ENCODE measurements at regions not wholly inside any gene's neighbourhood (a gene's known extent, or its start where the extent isn't known, plus 50 kb on each side); places are given as distances from the start of the nearest gene placed in this dataset.

DNA sequence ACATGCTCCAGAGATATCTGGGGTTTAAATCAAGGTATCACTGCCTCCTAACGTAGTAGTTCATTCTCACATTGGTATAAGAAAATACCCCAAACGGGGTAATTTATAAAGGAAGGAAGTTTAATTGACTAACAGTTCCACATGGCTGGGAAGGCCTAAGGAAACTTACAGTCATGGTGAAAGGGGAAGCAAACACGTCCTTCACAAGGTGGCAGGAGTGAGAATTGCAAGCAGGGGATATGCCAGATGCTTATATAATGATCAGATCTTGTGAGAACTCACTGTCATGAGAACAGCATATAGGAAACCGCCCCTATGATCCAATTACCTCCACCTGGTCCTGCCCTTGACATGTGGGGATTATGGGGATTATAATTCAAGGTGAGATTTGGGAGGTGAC is 1280.2 kb upstream of the C9orf72 start:
- intact Hi-C loops (cut with DNase I) = no loop called here
- no peak for DNase-seq (ENCODE audit: missing footprints)
- ATAC-seq = no peak

DNA sequence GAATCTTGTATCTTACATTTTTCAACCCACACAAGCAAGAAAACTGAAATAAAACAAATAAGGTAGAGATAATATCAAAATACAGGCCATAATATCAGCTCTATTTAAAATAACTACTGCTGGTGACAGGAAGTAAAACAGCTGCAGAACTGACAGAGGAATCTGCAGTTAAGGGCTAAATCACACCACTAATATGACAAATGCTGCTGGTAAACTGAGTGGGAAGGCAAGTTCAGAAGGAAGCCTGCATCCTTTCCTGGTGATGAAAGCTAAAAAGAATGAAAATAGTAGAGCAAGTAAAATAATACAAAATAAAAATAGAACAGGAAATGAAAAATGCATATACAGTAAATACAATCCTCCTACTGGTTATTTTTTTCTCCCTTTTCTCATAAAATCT is 1293.7 kb upstream of the C9orf72 start:
- intact Hi-C loops (cut with DNase I) = no loop called here
- ATAC-seq = no peak

DNA sequence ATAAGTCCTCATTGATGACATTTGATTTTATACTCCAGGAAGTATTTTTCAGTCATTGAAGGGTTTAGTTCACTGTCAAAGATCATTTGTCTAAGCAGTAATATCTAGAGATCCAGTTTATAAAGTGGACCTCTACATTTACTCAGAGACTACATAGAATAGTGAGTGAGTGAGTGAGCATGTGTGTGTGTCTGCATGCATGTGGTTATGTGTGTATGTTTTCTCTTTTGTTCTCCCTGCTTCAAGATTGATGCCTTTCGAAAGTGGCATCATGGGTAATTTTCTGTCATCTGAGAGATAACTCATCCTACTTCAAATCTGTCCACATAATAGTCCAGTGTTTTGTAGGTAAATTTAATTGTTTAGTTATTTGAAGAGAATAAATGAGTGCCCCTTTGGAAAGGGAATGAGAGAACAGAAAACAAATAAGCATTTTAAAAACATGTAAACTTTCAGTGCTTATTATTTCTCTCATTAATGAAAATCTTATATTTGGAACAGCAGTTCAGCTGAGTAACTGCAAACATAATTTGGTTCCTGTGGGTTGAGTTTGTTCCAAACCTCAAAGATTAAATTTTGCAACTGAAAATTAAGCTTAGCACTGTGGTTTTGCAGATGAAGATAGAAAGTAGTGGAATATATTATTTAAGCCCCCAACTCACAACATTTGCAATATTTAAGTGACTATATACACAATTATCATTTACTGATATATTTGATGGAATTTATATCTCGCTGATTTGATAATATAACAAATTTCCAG is 1295.1 kb upstream of the C9orf72 start:
- ATAC-seq (no peak), DNase-seq (ENCODE audit: missing footprints) (no peak)
- intact Hi-C loops (cut with DNase I) = no loop called here

More for the DNA sequence above, 1293.7 kb upstream of the C9orf72 start:
- no peak for DNase-seq (ENCODE audit: missing footprints)

DNA sequence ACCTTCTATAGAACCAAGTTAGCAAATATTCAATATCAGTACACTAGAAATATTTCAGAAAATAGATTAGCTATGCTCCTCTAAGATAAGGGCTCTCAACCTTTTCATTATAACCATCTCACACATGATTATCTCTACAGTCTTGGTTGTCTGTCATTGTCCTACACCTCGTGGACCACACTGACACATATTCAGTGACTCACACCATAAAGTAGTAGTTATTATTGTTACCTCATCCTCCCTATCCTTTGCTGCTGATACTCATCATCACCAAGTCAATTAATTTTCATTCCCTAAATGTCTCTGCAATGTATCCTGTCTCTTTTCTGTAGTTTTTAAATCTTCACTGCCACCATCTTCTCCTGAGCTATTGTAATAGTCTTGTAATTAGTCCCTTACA is 1309.2 kb upstream of the C9orf72 start:
- intact Hi-C loops (cut with DNase I) = no loop called here
- DNase-seq (ENCODE audit: missing footprints) = no peak

DNA sequence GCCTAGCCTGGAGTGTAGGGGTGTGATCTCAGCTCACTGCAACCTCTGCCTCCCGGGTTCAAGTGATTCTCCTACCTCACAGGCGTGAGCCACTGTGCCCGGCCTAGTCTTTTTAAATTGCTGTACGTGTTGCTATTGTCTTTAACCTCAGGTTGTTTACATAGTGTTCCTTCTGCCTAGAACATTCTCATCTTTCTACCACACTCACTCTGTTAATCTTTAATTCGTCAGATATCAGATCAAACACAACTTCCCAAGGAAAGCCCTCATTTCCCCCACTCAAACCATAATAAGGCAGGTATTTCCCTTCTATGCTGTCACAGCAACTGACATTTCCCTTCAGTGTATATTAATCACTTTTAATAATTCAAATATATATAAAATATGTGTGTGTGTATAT is 1310.0 kb upstream of the C9orf72 start:
- DNase-seq (ENCODE audit: missing footprints) = no peak
- ATAC-seq = no peak
- intact Hi-C loops (cut with DNase I) = no loop called here

More for the DNA sequence above, 1309.2 kb upstream of the C9orf72 start:
- ATAC-seq = no peak

DNA sequence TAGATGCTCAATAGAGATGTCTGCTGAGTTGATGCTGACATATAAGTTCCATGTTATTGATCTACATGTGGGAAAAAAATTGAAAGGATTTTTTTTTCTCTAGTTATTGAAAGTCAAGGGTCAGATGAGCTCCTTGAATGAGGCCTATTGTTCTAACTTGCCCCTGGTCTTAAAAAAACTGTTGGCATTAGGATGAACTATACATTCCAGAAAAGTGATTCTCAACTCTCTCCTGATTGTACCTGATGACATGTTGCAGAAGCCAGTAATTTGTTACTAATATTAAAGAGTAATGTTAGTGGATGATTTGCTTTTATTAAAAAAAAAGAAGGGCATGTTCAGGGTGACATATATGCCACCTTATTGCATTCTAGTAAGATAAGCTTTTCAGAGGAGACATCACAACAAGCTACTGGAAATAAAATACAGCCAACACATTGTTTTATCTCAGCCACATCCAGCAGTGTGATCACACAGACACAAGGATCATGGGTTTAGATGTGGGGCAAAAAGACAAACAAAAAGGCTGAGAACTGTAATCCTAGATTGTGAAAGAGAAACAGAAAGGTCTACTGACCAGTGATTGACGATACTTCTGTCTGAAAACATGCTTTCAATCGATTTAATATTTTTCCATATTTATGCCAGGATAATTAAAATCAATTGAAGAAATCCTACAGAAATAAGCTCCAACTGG is 1314.1 kb upstream of the C9orf72 start:
- intact Hi-C loops (cut with DNase I) = no loop called here
- DNase-seq (ENCODE audit: missing footprints) (no peak), ATAC-seq (no peak)

DNA sequence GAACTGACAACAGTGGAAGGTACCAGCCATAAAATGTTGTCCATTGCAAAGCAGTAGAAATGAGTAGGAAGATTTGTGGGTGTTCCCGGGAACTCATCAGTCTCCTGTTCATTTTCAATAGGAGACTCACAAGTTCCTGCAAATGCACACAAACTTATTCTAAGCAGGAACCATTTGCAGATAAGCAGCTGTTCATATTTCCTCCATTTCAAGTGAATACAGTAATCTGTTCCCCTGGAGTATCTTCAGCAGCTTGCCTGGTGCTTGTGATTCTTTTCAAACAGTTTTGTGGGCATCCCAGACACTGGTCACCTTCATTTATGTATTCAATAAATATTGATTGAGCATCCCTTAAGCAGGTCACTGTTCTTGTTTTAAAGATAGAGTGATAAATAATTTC is 1315.5 kb upstream of the C9orf72 start:
- intact Hi-C loops (cut with DNase I) = no loop called here
- DNase-seq (ENCODE audit: missing footprints) (no peak), ATAC-seq (no peak)

DNA sequence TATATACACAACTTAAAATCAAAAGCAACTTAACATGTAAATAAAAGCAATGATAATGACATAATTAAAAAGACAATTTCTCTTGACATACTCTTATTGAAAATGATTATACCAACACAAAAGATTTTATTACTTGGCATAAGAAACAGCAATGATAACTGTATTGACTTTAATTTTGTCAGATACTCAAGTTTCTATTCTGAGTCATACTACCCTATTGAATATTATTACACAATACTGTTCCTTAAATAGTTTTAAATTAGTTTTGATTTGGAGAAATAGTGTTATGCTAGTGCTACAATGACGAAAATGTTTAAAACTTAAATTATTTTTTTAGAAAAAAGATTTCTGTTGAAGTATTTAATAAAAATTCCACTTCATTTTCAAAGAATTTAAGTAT is 1319.3 kb upstream of the C9orf72 start:
- DNase-seq (ENCODE audit: missing footprints) (no peak), ATAC-seq (no peak)
- intact Hi-C loops (cut with DNase I) = no loop called here

DNA sequence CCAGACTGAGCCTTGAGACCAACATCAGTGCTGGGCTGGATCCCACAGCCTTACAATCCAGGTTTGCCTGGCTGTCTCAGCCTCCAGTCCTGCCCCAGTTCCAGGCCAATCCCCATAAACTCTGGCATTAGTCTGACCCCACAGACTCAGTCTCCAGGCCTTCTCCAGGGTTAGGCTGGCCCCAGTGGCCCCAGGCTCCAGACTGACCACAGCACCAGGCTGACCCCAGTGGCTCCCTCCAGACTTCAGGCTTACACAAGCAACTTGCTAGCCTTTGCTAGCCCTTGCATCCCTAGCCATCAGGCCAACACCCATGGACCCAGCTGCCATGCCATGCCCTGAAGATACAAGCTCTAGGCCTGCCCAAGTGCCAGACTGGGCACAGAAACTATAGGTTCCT is 1326.0 kb upstream of the C9orf72 start:
- no peak for ATAC-seq
- no peak for DNase-seq (ENCODE audit: missing footprints)
- intact Hi-C loops (cut with DNase I) = no loop called here

DNA sequence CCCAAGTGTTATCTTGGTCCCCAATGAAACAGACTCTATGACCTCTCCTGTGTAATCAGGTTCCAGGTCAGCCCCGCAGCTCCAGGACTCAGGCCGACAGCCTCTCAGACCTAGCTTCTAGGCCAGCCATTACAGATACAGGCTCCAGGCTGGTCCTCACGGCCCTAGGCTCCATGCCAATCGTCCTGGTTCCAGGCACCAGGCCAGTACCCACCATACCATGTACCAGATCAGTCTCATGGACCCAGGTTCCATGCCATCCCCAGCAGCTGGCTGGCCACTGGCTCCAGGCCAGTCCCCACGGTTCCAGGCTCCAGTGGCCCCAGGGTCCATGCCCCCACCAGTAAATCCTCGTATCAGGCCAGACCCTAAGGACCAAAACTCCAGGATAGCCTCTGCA is 1326.6 kb upstream of the C9orf72 start:
- intact Hi-C loops (cut with DNase I) = no loop called here
- ATAC-seq = no peak
- no peak for DNase-seq (ENCODE audit: missing footprints)

DNA sequence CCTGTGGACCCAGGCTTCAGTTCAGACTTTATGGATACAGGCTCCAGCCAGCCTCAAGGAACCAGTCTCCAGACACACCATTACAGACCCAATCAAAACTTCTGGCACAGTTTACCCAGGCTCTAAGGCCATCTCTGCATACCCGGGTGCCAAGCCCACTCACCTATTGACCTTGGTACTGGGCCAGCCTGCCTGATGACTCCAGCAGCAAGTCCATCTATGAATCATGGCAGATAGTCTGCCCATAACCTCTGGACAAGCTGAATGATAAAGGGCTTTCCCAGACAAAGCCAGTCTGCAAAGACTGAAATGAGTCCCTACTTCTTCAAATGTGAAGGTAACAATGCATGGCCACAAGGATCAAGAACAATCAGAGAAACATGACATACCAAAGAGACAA is 1327.1 kb upstream of the C9orf72 start:
- intact Hi-C loops (cut with DNase I) = no loop called here
- DNase-seq (ENCODE audit: missing footprints) = no peak
- ATAC-seq = no peak

DNA sequence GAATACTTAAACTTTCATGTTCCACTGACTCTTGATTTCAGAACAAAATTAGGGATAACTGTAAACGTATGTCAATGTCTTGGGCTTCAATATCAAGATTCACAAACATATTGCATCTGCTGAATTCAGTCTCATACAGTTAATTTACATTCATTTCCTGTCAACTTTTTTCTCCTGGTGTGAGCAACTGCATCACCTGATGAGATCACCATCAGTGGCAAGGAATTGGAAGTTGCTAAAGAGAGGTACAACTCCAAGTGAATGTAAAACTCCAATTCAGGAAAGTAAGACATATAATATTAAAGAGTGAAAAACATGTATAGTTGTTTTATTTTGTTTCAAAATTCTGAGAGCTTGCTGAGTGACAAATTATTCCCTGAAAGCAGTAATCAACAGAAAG is 1336.2 kb upstream of the C9orf72 start:
- ATAC-seq (no peak), DNase-seq (ENCODE audit: missing footprints) (no peak)
- intact Hi-C loops (cut with DNase I) = no loop called here

DNA sequence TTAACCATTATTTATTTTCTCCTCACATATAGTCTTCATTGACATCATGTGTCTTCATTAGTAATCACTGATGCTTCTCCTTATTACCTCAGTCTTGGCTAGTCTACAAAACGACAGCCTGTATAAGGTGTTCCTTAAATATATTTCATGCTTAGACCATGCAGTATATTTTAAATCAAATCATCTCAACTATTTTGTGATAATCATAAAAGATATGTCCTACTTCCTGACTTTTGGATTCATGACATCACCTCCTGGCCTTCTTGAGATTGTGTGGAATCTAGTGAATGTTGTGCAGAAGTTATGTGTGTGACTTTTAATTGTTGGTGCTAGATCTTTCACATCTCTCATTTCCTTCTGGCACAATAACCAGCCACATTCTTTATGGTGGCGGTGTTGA is 1339.3 kb upstream of the C9orf72 start:
- ATAC-seq (no peak), DNase-seq (ENCODE audit: missing footprints) (no peak)
- intact Hi-C loops (cut with DNase I) = no loop called here

DNA sequence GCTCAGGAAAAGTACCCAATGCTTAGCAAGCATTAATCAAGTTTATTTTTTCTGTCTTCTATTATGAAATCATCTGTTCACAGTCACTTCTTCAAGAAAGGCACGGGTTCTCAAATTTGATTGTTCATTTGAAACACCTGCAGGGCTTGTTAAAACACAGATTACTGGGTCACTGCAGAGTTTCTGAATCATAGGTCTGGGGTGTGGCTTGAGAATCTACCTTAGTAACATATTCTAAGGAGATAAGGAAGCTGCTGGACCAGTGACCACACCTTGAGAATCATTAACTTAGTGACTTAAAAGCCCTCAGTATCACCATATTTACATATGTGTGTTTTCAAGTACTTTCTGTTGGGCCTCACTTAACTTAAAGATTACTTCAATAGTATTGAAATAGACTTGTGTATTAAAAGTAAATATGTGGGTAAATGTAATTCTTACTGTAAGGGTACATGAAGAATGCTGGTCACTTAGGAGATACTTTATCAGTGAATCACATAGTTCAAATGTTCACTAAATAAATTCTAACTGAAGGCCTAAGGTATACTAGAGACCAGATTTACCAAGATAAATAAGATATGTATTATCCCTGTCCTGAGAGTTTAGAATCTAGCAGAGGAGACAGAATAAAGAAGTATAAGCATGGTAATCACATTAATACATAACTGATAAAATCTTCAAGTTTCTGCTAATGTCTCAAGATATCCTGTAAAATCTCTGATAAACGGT is 1342.1 kb upstream of the C9orf72 start:
- DNase-seq (ENCODE audit: missing footprints) = no peak
- ATAC-seq = no peak
- intact Hi-C loops (cut with DNase I) = no loop called here

DNA sequence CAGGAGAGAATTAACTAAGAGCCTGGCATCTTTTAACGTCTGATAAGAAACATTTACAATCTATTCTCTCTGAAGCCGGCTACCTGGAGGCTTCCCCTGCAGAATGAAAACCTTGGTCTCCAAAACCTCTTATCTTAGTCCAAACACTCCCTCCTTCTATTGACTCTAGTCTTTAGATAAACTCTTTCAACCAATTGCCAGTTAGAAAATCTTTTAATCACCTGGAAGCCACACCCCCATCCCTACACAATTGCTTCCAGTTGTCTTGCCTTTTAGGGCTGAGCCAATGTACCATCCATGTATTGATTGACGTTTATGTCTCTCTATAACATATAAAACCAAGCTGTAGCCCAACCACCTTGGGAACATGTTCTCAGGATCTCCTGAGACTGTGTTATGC is 1343.1 kb upstream of the C9orf72 start:
- intact Hi-C loops (cut with DNase I) = no loop called here

DNA sequence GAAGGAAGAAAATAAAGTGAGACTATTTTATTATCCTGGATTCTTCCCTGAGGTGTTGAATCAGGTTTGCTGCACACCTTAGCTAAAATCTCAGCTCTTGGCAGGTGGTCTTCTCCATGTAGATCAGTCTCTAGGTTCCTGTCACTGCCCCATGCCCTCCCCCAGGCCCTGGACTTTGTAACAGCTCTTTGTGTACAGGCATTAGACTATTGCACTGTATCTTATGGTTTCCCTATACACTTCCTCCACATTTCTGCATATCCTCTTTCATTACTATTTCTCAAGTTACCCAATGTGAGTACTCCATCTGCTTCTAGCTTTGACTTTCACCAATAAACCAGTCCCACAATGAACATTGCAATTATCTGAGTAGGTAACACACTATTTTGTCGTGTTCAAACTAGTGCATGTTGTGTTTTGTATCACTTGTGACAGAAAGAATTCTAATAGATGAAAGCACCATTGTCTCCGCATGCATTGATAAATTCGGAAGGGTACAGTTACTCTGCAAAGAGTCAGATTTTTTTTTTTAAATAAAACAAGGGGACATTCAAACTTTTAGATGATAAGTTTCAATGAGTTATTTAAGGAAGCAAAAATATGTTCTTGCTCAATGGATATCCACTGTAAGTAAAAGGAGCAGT is 1348.7 kb upstream of the C9orf72 start:
- DNase-seq (ENCODE audit: missing footprints) (no peak), ATAC-seq (no peak)
- intact Hi-C loops (cut with DNase I) = no loop called here

More for the DNA sequence above, 1343.1 kb upstream of the C9orf72 start:
- ATAC-seq (no peak), DNase-seq (ENCODE audit: missing footprints) (no peak)

DNA sequence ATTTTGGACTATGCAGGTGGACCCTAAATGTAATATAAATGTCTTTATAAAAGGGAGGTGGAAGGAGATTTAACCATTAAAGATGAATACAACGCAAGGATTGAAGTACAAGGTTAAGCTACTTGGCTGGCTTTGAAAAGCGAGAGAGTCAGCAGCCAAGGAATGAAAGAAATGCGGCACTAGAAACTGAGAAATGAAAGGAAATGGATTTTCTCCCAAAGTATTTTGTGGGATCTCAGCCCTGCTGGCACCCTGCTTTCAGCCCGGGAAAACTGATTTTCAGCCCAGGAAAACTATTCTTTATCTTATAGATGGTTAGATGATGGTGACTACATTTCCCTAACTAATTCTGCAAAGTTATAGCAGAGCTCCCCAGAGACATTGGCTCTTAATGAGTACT is 1349.6 kb upstream of the C9orf72 start:
- intact Hi-C loops (cut with DNase I) = no loop called here
- ATAC-seq = no peak
- no peak for DNase-seq (ENCODE audit: missing footprints)

DNA sequence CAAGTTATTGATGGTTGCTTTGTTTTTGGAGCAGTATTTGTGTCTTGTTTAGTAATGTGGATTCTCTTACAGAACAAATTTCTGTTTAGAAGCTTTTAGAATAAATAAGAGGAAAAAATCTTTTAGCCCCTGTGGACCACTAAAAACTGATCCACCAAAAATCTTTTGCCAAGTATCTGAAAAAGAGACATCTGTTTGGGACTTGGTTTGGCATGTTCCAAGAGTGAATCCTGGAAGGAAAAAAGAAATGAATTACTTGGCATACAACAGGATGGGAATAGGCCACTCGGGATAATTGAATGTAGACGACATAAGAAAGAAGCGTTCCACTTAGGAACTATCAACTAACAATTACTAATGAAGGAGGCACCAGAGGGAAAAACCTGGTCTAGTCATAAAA is 1350.1 kb upstream of the C9orf72 start:
- no peak for ATAC-seq
- no peak for DNase-seq (ENCODE audit: missing footprints)
- intact Hi-C loops (cut with DNase I) = no loop called here

DNA sequence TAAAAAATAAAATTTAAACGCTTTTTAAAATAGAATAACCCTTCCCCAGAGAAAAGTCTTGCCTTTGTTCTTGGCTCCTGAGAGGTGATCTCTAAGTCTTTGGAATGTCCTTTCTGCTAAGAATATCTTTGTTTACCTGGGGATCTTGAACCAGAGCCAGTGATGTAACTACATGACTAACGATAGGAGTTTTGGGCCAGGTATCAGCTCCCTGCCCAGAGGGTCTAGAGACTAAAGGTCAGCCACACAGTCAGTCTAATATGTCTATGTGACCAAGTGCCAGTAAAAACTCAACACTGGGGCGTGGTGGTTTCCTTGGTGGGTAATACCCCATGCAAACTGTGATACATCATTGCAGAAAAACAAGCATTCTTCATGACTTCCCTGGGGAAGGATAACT is 1351.9 kb upstream of the C9orf72 start:
- no peak for ATAC-seq
- intact Hi-C loops (cut with DNase I) = no loop called here
- DNase-seq (ENCODE audit: missing footprints) = no peak

DNA sequence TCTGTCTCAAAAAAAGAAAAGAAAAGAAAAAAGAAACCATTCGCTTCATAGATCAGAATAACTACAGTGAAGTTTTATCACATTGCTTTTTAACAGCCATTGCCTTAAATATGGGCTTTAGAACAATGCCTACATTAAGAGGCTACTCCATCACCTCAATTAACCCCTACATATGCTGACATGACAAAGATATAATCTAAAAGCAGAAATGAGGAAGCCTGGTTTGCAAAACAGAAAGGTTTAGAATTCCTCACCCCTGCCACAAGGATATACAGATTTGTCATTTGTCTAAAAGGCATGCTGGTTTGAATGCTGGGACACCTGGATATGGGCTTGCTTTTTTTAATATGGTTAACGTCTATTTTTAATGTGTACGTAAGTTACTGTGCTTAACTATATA is 1353.0 kb upstream of the C9orf72 start:
- intact Hi-C loops (cut with DNase I) = no loop called here
- DNase-seq (ENCODE audit: missing footprints) (no peak), ATAC-seq (no peak)

All from Right ventricle myocardium inferior (tissue), 1 donor.